HG02610 (cell line): ENCODE measurements at regions not wholly inside any gene's neighbourhood (a gene's known extent, or its start where the extent isn't known, plus 50 kb on each side); places are given as distances from the start of the nearest gene placed in this dataset.

ENCODE experiments used
- ATAC-seq: cut with Tn5 transposase; IDR thresholded peaks from one replicate; pipeline ENCODE4 v1.9.1; 2021; ENCODE audit warnings: mild to moderate bottlenecking, moderate library complexity; ENCODE audit not compliant: unreplicated experiment

DNA sequence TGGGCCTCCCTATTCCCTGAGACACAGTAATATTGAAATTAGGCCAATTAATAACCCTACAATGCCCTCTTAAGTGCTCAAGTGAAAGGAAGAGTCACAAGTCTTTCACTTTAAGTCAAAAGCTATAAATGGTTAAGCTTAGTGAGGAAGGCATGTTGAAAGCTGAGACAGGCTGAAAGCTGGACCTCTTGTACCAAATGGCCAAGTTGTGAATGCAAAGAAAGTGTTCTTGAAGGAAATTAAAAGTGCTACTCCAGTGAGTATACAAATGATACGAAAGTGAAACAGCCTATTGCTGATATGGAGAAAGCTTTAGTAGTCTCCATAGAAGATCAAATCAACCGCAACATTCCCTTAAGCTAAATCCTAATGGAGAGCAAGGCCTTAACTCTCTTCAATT is 140.8 kb downstream of the PTCSC3 start:
- no peak for ATAC-seq

DNA sequence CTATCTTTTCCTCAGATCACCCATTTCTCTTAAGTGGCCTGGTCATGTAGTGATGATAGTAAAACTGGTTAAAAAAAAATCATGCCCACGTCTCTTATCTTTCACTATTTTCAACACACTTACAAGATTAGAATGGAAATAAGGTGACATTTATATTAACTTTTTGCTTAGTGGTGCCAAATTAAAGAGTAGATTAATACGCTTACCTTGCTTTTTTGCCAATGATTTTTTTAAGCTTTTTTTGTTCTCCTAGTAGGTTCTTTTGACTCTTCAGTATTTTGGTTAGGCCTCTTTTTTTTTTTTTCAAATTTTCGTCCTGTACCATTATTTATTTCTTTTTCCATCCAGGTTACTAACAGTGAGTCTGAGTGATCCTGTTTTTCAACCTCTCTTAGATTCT is 147.9 kb downstream of the PTCSC3 start:
- ATAC-seq: no peak

DNA sequence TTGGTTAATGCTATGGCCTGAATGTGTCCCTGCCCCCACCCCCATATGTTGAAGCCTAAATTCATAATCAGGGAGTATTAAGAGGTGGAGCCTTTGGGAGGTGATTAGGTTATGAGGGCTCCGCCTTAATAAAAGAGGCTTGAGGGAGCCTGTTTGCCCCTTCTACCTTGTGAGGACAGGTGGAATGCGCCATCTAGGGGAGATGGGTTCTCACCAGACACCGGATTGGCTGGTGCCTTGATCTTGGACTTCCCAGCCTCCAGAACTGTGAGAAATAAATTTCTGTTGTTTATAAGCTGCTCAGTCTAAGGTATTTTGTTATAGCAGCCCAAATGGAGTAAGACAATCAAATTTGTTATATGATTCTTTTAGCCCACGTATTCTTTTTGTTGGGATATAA is 148.3 kb downstream of the PTCSC3 start:
- no peak for ATAC-seq

DNA sequence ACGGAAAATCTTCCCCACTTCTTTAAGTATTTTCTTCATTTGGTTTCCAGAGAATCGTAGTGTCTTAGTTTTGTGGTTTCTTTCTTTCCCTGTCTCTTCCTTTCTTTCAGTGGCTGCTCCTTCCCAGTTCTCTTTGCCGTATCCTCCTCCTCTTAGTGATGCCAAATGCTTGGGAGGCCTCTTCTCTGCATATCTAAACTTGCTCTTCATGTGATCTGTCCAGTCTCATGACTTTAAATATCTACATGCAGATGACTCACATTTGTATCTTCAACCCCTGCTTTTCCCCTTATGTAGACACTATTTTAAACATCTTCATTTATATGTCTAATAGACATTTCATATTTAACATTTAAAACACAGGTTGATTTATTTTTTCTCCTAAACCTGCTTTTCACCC is 149.2 kb downstream of the PTCSC3 start:
- ATAC-seq: no peak

DNA sequence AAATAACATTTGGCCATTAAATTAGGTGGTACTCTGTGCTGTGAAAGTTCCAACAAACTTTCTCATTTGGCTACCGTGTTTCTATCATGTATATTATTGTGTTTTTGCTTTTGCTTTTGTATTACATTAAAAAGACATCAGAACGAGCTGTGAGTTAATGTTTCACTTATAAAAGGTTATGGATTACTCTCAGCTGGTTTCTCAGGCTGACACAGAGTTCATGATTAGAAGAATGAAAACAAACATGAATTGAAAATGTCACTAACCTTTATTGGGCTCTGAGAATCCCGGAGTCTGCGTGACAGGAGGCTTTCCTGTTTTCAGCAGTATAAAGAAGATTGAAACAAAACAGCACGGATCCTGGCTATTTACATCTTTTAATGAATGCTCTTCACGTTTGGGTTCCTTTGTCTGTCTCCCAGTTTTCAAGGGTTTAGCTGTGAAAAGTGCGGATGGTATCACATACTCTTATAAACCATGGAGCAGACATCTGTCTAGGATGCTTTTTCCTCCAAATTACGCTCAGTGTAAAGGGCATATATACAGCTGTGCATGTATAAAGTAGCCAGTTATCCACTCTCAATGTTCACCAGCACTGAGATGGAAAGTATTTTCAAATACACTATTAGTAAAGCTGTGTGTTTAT is 153.6 kb downstream of the PTCSC3 start:
- no peak for ATAC-seq

DNA sequence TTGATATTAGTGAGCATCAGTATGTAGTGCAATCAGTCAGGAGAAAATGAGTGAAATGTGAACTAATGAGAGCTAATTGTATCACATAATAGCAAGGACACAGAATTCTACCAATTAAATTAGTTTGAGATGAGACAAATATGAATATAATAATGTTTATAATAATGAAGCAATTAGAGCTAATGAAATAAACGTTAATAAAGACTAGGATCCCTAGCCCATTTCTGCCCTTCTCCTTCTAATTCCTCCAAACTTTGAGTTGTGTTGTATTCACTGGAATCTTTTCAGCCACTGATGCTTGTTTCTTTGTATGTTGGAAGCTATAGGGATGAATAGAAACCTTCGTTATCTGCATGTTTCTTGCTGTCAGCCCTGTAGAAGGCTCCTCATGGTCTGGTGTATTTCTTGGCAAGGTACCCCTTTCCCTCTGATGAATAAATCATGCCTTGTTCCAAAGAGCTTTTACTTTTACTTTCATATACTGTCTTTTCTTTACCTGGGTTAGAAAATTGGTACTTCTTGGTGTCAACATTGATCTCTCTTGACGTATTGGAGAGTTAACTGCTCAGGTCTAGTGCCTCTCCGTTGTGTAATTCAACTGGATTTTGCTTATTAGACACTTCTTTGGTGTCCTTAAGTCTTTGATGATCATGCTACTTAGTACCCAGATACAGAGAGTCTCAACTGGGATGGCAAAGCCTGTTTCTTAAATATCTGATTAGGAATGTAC is 154.8 kb downstream of the PTCSC3 start:
- ATAC-seq: peak; percentile 42

DNA sequence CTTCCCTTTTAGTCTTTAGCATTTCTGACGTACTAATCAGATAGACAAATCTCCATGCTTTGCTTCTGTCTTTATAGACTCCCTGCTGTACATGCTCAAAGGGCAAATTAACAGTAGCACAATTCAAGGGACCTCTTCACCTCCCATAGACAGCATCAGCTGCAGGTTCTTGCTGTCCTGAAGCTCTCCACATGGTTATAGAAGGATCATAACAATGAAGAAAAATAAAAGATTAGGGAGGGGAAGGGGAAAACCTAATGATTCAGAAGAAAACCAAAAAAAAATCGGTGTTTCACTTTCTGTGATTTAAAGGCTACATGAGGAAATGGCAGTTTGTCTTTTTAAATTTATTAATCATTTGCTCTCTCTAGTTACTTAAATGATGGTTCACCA is 155.5 kb downstream of the PTCSC3 start:
- ATAC-seq: no peak

DNA sequence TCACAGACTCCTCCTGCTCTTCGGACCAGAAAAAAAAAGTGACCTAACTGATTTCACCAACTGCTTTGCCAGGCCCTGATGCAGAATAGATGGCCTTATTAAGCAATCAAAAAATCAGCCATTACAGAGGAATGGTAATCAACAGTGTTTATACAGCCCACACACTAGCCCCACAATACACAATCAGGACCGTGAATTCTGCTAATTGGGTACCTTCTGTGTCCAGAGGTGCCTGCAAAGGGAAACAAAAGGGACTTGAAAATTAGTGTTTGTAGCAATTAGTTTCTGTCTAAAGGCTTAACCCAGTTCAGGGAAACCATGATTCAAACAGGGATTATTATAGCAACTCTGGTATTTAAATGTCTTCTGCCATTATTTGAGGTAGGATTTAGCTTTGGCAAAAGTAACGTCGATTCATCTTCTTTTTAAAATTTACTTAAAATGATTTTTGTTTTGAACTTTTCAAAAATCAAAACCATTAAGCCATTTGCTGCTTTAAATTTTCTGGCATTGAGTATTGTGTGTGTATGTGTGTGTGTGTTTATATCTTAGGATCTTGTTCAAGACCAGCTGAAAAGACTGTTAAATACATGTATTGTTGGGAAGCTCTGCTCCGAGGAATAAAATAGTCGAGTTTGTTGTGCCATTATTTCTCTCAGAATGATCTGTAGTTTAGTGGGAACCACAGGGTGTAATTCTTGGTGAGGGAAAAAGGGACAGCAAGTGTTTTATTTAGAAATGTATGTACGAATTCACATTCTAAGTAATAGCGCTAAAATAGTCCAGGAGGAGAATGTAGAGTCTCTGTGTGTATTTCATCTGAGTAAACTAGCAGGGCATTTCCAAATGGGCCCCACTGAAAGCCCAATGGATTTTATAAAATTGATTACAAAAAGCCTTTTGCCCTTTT is 156.1 kb downstream of the PTCSC3 start:
- no peak for ATAC-seq

DNA sequence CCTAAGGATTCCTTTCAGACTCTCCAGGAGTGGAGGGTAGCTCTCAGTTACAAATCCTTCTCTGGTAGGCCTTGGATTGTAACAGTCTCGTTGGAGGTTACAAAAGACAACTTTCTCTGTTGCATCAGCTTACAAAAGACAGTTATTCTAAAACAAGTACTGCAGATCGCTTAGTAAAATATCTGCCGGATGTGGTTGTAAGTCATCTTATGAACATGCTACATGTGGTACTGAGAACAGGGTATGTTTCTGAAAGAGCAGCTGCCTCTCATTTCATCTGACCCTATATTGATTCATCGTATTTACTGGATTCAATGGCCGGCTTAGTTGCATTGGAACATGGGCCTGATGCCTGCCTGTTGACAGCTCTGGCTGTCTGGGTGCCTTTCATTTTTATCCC is 157.4 kb downstream of the PTCSC3 start:
- no peak for ATAC-seq

DNA sequence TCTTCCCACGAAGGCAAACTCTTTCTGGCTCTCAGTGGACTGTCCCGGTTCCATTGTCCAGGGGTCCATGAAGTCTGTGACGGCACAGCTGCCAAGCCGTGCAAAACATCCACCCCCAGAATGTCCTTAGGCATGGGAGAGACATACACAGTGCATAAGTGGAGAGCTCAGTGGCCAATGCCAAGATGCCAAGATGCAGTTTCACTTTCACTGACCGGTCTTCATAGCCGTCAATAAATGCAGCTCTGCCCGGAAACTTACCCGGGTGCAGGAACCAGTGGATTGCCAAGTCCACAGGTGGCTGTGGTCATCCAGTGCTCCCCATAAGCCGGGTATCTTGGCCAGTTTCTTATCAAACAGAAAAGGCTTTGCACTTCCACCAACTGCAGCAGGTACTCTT is 162.3 kb downstream of the PTCSC3 start:
- no peak for ATAC-seq

DNA sequence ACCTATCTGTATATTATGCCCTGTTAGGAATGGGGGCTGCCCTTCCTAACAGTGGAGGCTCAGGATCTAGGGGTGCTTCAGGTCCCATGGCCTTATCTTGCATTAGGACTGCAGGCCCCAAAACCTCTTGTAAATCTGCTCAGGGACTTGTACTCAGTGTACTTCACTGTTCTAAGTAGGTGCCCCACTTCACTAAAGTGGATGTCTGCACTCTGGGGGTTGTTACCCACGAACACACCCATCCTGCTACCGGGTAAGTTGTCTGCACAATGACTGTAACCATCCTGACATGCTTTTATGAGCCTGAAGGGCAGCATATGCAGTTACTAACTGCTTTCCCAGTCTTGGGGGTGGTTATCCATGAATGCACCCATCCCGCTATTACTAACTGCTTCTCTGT is 163.0 kb downstream of the PTCSC3 start:
- no peak for ATAC-seq

DNA sequence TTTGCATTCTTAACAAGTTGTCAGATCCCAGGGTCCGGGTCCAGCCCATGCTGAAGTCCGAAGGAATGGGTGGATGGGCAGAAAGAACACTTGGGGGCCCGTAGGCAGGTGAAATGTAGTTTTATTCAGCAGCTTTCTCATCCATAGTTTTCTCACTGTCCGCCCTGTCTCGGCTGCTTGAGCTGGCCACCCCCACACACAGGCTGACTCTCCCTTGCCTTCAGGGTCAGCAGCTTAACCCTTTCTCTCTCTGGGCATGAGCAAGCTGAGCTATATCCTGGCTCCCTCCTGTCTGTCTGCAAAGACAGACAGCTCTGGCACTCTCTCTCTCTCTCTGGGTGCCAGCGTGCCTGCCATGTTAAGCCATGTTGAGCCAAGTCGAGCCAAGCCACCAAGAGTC is 163.9 kb downstream of the PTCSC3 start:
- ATAC-seq: no peak

DNA sequence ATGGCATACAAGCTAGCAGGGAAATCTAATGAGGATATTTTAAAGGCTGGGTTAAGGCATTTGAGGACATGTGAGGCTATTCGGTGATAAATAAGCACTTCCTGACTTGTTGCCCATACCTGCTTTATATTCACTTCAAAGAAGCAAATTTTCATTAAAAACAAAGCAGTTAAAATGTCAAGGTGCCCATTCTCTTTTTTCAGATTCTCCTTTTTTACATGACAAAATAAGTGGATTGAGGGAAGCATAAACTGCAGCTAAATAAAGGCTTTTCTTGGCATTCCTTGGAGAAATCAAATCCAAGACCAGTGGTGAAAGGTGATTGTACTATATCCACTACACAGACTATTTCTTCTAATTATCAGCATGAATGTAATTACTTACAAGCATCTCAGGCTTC is 166.9 kb downstream of the PTCSC3 start:
- ATAC-seq: no peak

DNA sequence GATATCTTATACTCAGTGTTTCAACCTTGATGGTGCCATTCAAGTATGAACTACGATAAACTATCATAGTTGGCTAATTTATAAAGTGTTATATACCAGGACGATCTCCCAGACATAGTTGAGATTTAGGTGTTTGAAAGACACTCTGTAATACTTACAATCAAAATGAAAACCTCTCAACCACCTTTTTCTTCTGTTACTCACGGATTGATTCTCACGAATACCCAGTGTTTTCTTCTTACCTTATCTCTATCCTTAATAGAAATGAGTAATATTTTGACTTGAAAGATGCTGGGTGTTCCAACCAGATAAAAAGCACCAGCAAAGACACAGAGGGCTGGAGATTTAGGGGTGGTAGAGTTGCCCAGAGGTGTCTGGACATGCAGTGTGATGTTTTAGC is 169.9 kb downstream of the PTCSC3 start:
- ATAC-seq: no peak

DNA sequence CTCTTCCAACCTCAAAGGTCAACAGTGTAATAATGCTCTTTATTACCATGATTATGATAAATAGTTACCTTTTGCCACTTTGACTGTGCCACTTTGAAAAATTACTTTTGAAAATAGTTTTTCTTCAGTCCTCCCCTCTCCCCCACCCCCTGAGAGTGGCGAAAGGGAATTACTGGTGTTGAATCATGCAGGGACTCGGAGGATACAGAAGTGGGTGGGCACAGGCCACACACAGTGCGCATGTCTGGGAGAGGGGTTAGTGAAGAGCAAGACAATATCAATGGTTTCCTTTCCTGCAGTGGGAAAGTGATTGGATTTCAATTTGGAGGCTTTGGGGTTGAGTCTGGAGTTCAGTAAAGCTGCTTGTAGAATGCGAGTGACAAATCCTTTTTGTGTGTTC is 170.9 kb downstream of the PTCSC3 start:
- no peak for ATAC-seq

DNA sequence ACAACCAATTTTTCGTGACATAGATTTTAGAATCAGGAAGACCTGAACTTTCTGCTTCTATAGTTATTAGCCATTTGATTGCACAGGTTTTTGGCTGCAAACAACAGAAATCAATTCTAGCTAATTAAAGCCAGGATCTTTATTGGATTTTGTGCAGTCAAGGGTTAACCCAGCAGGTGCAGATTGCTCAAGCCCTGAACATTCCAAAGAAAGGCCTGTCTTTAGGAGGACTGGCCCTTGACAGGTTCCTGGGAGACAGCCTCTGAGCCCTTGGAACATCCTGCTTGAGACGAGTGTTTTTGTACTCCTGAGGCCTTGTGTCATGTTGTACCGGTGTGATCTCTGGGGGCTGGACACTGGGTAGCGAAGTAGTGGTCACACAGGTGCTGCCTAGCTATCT is 174.6 kb downstream of the PTCSC3 start:
- ATAC-seq: no peak

DNA sequence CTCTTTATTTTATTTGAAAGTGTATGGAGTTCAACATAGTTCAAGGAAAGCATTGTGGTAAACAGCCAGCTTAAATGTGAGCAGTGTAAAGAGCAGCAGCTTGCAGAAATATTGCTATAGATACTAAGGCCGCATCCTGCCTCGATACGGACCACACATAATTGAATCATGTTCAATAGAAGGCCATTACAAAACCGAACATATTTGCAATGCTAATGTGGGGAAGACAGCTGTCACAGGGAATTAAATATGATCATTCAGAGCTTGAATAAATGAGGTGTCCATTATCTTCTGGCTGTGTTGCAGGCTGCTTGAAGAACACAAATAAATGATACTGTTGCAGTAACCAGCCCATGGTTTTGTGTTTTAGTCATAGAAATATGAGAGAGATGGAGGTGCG is 173.2 kb downstream of the BRMS1L start:
- ATAC-seq: no peak

DNA sequence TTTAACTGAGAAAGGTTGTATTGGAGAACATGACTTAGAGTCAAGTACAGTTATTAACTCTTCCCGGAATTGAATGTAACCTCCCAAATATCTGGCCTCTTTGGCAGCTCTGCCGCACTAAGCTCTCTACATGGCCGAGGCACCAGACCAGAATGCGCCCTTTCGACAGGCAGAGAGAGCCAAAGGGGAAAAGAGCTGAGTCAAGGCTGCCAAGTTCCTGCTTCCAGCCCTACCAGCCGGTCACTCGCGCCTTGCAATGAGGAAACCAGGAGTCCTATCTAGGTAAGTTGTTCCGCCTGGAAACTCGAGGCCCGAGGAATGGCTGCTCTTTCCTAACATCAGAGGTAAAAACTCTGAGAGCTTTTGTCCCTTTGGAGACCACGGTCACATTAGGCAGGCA is 172.2 kb downstream of the BRMS1L start:
- no peak for ATAC-seq

DNA sequence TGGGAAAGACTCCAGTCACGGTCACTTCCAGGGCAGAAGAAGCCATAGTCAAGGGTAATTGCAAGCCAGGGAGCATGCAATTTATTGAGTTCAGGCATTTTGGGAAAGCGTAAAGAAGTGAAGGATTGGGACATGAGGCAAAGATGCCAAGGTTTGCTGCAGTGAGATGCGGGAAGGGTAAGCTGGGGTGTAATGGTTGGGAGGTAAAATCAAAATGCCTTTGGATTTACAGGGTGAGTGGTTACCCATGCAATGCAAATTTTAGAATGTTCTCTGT is 167.5 kb downstream of the BRMS1L start:
- no peak for ATAC-seq

DNA sequence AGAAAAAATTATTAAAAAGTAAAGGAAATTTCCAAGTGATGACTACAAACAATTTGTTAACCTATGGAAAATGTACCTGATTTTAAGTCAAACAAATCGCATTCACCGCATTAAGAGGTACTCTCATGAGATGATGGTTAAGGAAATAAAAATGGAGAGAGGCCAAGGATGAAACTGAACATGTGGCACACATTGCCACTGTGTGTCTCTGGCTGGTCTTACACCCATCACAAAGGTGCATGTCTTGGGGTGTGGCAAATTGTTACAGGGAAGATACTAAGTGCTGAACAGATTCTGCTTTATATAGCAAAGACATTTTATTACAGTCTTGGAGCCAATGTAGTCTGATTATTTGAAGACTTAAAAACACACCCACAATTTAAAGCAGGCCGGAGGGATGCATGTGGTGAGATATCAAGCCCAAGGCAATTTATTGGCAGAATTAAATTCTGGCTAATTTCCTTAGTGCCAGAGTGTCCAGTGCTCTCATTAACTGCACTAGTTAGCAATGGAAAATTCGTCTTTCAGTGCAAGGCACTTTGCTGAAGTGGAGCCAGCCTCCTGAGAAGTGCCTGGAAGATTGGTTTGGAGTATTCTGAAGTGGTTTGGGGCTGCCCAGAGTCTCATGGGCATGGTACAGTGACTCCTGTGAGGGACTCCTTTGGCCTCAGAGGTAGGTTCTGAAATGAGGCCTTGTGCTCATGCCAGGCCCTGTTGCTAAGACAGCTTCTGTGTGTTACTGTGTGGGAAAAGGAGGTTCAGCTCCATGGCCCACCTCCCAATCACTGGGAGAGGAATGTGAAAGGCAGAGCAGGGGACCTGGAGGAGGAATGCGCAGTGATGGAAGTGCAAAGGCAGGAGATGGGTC is 166.9 kb downstream of the BRMS1L start:
- ATAC-seq: no peak

DNA sequence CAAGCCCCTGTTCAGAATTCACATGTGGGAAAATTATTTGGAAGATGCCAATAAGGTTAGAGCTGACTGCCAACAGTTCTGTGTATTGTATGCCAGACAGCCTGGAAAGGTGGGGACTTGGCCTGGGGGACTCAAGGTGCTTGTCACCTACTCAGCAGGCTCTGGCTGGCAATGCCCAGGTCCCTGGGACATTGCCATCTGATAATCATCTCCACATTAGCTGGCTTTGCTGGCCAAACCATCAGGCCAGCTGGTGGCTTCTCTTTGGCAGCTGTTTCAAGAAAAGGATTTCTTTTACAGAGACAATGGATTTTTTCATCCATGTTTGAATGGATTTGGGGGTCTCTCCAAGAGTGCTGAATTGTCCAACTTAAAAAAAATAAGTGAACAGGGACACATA is 165.2 kb downstream of the BRMS1L start:
- ATAC-seq: no peak
